Breast epithelium (tissue), 4 donors: ENCODE measurements at regions not wholly inside any gene's neighbourhood (a gene's known extent, or its start where the extent isn't known, plus 50 kb on each side); places are given as distances from the start of the nearest gene placed in this dataset.
A peak's percentile ranks its signal among the peaks of the same experiment; 100 is the strongest.
"Not testable (repeated sequence)": the region's sequence is repeated elsewhere in the genome, so short reads cannot be mapped to it uniquely, and the experiment has no call there.

Experiments
- DNase-seq, 2 donors: peaks; one replicate each; pipeline ENCODE4 v3.0.0-alpha.2; 2019; ENCODE audit warnings: low spot score in 2 of 2
- H3K27ac ChIP-seq, 2 donors: fragments of 200-600 bp; sonication (generic) in 1 of 2; one replicate each; pipeline ENCODE4 v1.5.1; 2016 to 2019; ENCODE audit warnings: mild to moderate bottlenecking in 1 of 2
- H3K27me3 ChIP-seq, 2 donors: fragments of 200-600 bp; sonication (generic) in 1 of 2; one replicate each; pipeline versions ENCODE4 v1.5.1 to v1.6.0; 2017 to 2019; ENCODE audit warnings: control low read depth in 1 of 2, mild to moderate bottlenecking in 1 of 2
- H3K36me3 ChIP-seq: fragments of 200-600 bp; one replicate; pipeline ENCODE4 v1.5.1; 2019
- H3K4me1 ChIP-seq, 2 donors: fragments of 200-600 bp; sonication (generic); one replicate each; pipeline ENCODE4 v1.5.1; 2016 to 2019; ENCODE audit warnings: control low read depth in 1 of 2
- H3K4me3 ChIP-seq, 3 donors: fragments of 200-600 bp; sonication (generic); 1 replicate in 2 of 3; 2 replicates in 1 of 3; pipeline ENCODE4 v1.5.1; 2016 to 2019; ENCODE audit warnings: mild to moderate bottlenecking in 3 of 3, moderate library complexity in 2 of 3
- H3K9me3 ChIP-seq, 2 donors: fragments of 200-600 bp; sonication (generic) in 1 of 2; one replicate each; pipeline ENCODE4 v1.5.1; 2016 to 2019; ENCODE audit warnings: control low read depth in 1 of 2
- CTCF ChIP-seq, 3 donors: fragments of 450-650 bp; IDR thresholded peaks; one replicate each; pipeline ENCODE4 v1.5.1; 2016 to 2017; ENCODE audit warnings: antibody characterized with exemption in 3 of 3, mild to moderate bottlenecking in 3 of 3, moderate library complexity in 3 of 3
- POLR2A ChIP-seq: fragments of 450-650 bp; IDR thresholded peaks from one replicate; pipeline ENCODE4 v1.6.1; 2016; ENCODE audit warnings: antibody characterized with exemption, mild to moderate bottlenecking, moderate library complexity
- POLR2AphosphoS5 ChIP-seq, 3 donors: sonication (generic); formaldehyde crosslinking; IDR thresholded peaks; one replicate each; pipeline ENCODE4 v1.6.1; 2017; ENCODE audit warnings: antibody characterized with exemption in 3 of 3
- intact Hi-C: fragments of 100-400 bp; cut with DNase I; formaldehyde crosslinking; loops from one replicate; pipeline ENCODE4 v1.15.1; 2023; ENCODE audit warnings: low total_unique reads

GRCh38 chr12:20089077-20089476 lies 279.3 kb upstream of the PDE3A start:
- TF ChIP-seq CTCF (IDR thresholded peaks at IDR 0.05) (no peak), POLR2A (no peak), POLR2AphosphoS5 (IDR thresholded peaks at IDR 0.05) (no peak)
- H3K27me3 ChIP-seq, result no peaks in the 10 kb centered on the region
- no peak for DNase-seq
- H3K9me3 ChIP-seq, result no peaks in the 10 kb centered on the region
- H3K27ac ChIP-seq, result no peak overlapping the region
- H3K36me3 ChIP-seq, result no peaks in the 10 kb centered on the region
- H3K4me1 ChIP-seq, result no peaks in the 10 kb centered on the region
- intact Hi-C loops, result no loop called here
- H3K4me3 ChIP-seq, result no peak overlapping the region

- H3K36me3 ChIP-seq, H3K4me3 ChIP-seq, intact Hi-C loops, H3K9me3 ChIP-seq, DNase-seq, H3K27ac ChIP-seq, H3K27me3 ChIP-seq, H3K4me1 ChIP-seq: not testable (repeated sequence)
Observed at GRCh38 chr12:20093190-20093810, 275.0 kb upstream of the PDE3A start.

GRCh38 chr12:20096430-20096829 lies 271.9 kb upstream of the PDE3A start:
- no peak for TF ChIP-seq POLR2A
- TF ChIP-seq POLR2AphosphoS5 (IDR thresholded peaks at IDR 0.05), result no peak
- TF ChIP-seq CTCF (IDR thresholded peaks at IDR 0.05), result no peak
- H3K4me3 ChIP-seq, result no peak overlapping the region
- no peaks in the 10 kb centered on the region for H3K27me3 ChIP-seq
- no peak overlapping the region for H3K27ac ChIP-seq
- no peaks in the 10 kb centered on the region for H3K36me3 ChIP-seq
- H3K4me1 ChIP-seq, result no peaks in the 10 kb centered on the region
- no peak for DNase-seq
- intact Hi-C loops, result no loop called here
- no peaks in the 10 kb centered on the region for H3K9me3 ChIP-seq

- Histone ChIP-seq H3K4me3 (no peak overlapping the region), H3K27ac (peak overlapping the region in 1 of 2 donors; percentile 58)
Observed at GRCh38 chr12:20097626-20098025, 270.7 kb upstream of the PDE3A start.

GRCh38 chr12:20099395-20100183 lies 268.7 kb upstream of the PDE3A start:
- Histone ChIP-seq H3K27me3 (no peaks in the 10 kb centered on the region), H3K36me3 (no peaks in the 10 kb centered on the region), H3K4me3 (no peak overlapping the region), H3K27ac (no peak overlapping the region), H3K9me3 (no peaks in the 10 kb centered on the region), H3K4me1 (no peaks in the 10 kb centered on the region)
- no peak for DNase-seq
- intact Hi-C loops, result no loop called here
- TF ChIP-seq POLR2A, result no peak
- no peak for TF ChIP-seq CTCF (IDR thresholded peaks at IDR 0.05)
- no peak for TF ChIP-seq POLR2AphosphoS5 (IDR thresholded peaks at IDR 0.05)

More at GRCh38 chr12:20097626-20098025, 270.7 kb upstream of the PDE3A start:
- intact Hi-C loops, result no loop called here
- no peak for DNase-seq
- Histone ChIP-seq H3K9me3 (no peaks in the 10 kb centered on the region), H3K4me1 (no peaks in the 10 kb centered on the region), H3K36me3 (no peaks in the 10 kb centered on the region), H3K27me3 (no peaks in the 10 kb centered on the region)
- TF ChIP-seq CTCF (IDR thresholded peaks at IDR 0.05), result no peak
- TF ChIP-seq POLR2AphosphoS5 (IDR thresholded peaks at IDR 0.05), result no peak
- no peak for TF ChIP-seq POLR2A
